ENCODE measurements at regions not wholly inside any gene's neighbourhood (a gene's known extent, or its start where the extent isn't known, plus 50 kb on each side); places are given as distances from the start of the nearest gene placed in this dataset.

GRCh38 chr3:95438274-95438673 lies 1375.4 kb downstream of the NSUN3 start:
- TF ChIP-seq ZFX (IDR thresholded peaks at IDR 0.05) = no peak

GRCh38 chr3:95442766-95443165 lies 1371.6 kb upstream of the EPHA6 start:
- no peak overlapping the region for H3K27ac ChIP-seq
- TF ChIP-seq CTCF (conservative IDR thresholded peaks at IDR 0.05) = no peak
- TF ChIP-seq ZFX (IDR thresholded peaks at IDR 0.05) = no peak

More at GRCh38 chr3:95438274-95438673, 1375.4 kb downstream of the NSUN3 start:
- no peak overlapping the region for H3K27ac ChIP-seq

- no peak overlapping the region for H3K27ac ChIP-seq
- TF ChIP-seq ZFX (IDR thresholded peaks at IDR 0.05) (no peak), CTCF (conservative IDR thresholded peaks at IDR 0.05) (no peak)
These were observed 1364.6 kb upstream of the EPHA6 start for GRCh38 chr3:95449841-95450240.

GRCh38 chr3:95453242-95453641 lies 1361.2 kb upstream of the EPHA6 start:
- no peak for TF ChIP-seq ZFX (IDR thresholded peaks at IDR 0.05)
- no peak for TF ChIP-seq CTCF (conservative IDR thresholded peaks at IDR 0.05)
- no peak overlapping the region for H3K27ac ChIP-seq

GRCh38 chr3:95456835-95457234 lies 1357.6 kb upstream of the EPHA6 start:
- H3K27ac ChIP-seq = no peak overlapping the region
- TF ChIP-seq CTCF (conservative IDR thresholded peaks at IDR 0.05) (no peak), ZFX (IDR thresholded peaks at IDR 0.05) (no peak)

GRCh38 chr3:95459706-95460105 lies 1354.7 kb upstream of the EPHA6 start:
- no peak overlapping the region for H3K27ac ChIP-seq
- TF ChIP-seq ZFX (IDR thresholded peaks at IDR 0.05) = no peak
- TF ChIP-seq CTCF (conservative IDR thresholded peaks at IDR 0.05) = no peak

GRCh38 chr3:95460274-95460673 lies 1354.1 kb upstream of the EPHA6 start:
- TF ChIP-seq ZFX (IDR thresholded peaks at IDR 0.05) = no peak
- no peak for TF ChIP-seq CTCF (conservative IDR thresholded peaks at IDR 0.05)
- no peak overlapping the region for H3K27ac ChIP-seq

GRCh38 chr3:95462161-95462560 lies 1352.2 kb upstream of the EPHA6 start:
- TF ChIP-seq CTCF (conservative IDR thresholded peaks at IDR 0.05) (no peak), ZFX (IDR thresholded peaks at IDR 0.05) (no peak)
- H3K27ac ChIP-seq = no peak overlapping the region

All from C4-2B (cell line).